ENCODE measurements at regions not wholly inside any gene's neighbourhood (a gene's known extent, or its start where the extent isn't known, plus 50 kb on each side); places are given as distances from the start of the nearest gene placed in this dataset.

DNA sequence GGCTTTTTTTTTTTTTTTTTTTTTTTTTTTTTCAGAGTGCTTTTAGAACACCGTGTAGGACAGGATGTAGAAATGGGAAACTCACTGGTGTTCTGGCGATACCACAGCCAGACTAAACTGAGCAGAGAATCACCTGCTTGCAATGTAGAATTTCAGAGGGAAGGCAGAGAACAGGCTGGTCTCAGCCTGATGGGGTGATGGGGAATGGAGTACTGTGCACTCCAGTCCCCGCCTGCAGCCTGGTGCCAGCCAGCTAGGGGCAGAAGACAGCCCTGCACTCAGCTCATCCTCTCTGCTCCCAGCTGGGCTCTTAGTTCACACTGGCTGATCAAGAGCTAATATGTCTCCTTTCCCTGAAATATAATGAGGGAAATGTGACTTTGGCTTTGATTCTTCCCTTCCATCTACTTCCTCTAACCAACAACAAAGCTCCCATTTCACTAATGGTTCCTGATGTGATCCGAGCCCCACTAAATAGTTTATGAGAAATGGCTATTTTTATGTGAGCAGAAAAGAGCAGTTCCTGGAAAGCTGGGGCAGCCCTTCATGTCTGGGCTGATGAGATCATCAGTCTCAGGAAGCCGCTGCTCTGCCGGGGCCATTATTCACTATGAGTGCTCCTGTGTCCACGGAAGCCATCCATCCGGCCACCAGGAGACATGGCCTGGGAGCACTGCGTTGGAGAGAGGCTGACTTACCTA, 209.7 kb downstream of the GADD45G start:
- no peak for DNase-seq

DNA sequence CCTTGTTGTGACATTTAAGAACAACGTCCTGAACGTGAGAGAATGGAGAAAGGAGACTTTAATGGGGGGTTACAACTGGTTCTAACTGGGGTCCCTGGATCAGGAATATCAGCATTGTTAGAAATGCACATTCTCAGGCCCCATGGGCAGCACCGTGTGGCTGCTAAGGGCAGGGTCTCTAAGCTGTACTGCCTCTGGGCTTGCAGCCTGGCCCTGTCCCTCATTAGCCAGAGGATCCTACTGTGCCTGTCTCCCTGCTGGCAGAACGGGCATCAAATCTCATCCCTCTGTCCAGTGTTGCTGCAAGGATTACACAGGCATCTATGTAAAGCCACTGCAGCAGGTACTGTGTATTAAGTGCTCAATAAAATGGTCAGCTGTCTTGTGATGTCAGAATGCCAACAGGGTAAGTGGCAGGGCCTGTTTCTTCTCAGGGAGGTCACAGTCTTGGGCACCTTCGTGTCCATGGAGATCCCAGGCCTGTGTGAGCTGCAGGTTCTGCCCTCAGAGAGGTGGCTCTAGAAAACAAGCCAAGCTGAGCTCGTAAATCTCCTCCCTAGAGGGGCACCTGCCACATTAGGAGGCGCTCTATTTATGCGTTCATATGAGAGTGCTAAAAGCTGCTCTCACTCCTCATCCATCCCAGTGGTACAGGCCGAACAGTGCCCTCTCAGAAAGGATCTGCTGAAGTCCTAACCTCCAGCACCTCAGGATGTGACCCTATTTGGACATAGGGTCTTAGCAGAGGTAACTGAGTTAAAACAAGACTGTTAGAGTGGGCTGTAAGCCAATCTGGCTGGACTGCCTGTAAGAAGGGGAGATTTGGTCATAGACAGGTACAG, 210.5 kb downstream of the GADD45G start:
- DNase-seq = no peak

DNA sequence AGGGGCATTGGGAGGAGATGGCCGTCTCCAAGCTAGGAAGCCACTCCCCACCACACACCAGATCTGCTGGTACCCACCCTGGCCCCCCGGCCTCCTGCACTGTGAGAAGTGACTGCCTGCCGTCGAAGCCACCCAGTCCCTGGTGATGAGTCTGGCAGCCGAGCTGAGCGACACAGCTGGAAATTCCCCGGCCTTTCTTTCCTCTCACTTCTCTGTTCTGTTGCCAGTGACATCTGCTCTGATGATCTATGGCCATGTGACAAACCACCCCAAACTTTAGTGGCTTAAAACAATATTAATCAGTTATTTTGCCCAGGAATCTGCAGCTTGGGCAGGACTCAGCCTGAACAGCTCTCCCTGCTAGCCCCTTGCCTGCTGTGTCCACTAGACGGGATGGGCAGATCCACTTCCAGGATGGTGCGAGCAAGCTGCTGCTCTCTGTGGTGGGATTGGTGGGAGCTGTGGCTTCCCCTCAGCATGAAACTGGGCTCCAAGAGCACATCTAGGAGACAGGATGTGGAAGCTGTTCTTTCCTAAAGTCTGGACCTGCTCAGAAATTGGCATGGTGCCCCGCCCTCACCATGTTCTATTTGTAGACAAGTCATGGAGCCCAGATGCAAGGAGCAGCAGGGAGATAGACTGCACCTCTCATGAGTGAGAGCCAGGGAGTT, 211.2 kb downstream of the GADD45G start:
- no peak for DNase-seq

DNA sequence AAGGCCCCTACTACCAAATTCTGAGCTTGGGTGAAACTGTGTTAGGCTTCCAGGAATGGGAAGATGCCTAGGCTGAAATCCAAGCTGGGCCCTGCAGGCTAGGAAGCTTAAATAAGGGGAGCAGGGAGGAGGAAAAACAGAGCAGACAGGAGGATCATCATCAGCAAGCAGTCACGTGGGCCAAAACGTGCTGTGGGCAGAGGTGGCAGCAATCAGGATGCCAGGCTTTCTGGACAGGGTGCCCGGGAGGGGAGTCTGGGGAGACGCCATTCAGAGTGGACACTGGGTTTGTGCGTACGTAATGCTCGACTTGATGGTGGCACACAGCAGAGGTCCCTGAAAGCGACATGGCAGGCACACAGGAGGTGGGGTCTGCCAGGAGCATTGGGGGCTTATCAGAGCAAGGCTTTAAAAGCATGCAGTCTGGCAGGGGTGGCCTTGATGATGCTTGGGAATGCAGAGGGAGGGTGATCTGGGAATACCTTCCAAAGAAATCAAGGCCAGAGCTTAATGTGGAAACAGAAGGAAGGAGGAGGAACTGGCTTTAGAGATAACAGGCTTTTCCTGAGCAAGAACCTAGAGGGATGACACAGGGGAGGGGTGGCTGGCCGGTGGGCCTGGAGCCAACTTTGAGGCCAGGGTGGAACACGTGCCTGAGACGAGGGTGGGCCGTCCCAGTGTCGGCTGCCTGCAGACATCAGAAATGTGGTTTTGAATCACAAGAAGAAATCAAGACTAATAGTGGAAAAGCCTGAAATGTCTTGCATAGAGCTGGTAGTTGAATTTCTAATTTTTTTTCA, 212.5 kb downstream of the GADD45G start:
- no peak for DNase-seq

DNA sequence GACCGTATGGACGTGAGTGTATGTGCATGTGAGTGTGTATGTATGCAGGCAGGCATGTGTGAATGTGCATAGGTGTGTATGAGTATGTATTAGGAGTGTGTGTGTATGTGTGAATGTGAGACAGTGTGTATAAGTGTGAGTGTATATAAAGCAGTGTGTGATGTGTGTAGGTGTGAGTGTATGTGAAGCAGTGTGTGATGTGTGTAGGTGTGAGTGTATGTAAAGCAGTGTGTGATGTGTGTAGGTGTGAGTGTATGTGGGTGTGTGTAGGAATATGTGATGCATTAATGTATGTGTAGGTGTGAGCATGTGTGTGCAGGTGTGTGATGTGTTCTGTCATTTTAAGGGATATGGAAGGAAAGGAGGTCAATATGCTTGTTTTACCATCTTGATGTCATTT, 215.5 kb downstream of the GADD45G start:
- DNase-seq = no peak

DNA sequence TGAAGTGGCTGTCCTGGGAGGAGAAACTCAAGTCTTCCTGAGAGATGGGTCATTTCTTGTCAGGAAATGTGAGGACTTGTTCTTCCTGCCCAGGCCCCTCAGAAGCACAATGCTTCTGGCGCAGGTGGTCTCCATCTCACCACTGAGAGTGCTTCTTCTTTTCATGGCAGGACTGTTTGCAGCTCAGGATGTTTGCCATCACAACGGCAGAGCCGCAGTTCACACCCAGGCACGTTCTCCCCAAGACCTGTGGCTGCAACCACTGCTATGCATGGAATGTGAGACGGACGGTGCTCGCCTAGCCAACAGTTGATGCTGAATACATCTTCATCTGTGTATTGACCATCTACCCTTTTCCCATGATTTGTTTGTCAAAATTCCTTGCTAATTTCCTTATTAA, 216.3 kb downstream of the GADD45G start:
- no peak for DNase-seq

DNA sequence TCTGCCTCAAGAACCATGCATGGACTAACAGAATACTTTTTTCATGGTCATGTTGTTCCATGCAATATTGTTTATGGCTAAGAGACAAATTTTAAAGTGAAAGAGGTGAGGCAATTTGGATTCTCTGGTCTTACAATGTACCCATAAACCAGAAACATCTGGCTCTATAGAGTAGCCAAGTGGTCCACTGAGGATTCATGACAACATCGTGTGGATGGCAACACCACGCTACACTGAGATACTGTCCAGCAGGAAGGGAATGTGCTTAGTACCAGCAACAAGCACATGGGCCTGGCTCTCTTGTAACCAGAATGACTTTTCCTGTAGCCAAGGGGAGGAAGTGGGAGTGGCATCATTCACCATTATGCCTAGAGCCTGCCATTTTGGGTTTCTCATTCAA, 218.2 kb downstream of the GADD45G start:
- no peak for DNase-seq

DNA sequence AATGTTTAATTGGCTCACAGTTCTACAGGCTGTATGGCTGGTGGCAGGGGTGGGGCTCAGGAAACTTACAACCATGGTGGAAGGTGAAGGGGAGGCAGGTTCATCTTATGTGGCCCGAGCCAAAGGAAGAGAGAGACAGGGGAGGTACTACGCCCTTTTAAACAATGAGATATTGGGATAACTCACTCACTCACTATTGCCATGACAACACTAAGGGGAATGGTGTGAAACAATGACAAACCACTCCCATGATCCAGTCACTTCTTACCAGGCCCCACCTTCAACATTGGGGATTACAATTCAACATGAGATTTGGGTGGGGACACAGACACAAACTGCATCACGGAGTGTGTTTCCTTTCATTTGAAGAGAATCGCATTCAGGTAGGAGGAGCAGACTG, 220.9 kb downstream of the GADD45G start:
- no peak for DNase-seq

DNA sequence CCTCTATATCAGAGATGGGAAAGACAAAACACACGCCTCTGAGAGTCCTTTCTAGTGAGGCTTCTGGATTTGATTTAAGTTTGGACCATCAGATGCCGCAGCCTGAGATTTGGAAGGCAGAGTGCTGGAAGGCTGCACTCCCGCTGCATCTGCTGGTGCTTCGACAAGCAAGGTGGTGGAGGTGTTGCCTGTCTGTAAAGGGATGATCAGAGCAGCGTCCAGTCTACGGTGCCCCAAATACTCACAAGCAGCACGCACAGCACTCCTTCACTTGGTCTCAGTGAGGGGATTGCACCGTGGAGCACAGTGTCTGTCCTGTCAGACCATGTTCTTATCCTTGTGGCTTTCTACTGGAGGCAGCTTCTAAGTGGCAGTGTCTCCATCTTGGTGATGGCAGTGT, 221.4 kb downstream of the GADD45G start:
- no peak for DNase-seq

DNA sequence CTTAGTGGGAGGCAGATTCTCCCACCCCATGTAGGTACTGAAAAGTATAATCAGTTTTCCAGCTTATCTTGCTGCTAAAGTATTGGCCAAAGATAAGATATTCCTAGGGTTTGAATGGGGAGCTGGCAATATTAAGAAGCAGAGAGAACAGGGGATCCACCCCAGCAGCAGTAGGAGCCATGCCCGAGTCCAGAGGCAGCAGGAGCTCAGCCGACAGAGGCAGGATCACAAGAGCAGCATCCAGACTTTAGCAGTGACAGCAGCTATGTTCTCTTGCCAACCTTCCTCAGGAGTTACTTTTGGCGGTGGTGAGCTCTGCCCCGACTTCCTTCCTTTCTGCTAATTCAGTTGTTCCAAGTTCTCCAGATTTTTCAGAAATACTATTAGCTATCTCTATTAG, 224.5 kb downstream of the GADD45G start:
- no peak for DNase-seq

DNA sequence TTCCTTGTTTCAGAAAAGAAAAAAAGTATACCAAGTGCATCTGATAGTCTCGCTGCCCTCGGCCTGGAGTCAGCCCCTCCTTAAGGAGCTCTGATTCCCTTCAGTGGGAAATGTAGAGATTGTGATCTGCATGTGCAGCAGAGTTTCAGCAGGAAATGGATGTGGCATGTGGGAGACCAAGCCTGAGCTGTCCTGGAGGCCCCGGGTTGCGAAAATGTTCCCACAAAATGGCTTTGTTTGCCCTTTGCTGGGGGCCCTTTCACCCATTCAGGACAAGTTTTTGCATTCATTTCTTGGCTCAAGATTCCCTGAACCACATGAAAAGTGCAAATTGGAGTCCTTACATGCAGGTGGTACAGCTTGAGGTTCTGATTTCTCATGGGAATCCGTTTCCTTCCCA, 230.9 kb downstream of the GADD45G start:
- DNase-seq = no peak

DNA sequence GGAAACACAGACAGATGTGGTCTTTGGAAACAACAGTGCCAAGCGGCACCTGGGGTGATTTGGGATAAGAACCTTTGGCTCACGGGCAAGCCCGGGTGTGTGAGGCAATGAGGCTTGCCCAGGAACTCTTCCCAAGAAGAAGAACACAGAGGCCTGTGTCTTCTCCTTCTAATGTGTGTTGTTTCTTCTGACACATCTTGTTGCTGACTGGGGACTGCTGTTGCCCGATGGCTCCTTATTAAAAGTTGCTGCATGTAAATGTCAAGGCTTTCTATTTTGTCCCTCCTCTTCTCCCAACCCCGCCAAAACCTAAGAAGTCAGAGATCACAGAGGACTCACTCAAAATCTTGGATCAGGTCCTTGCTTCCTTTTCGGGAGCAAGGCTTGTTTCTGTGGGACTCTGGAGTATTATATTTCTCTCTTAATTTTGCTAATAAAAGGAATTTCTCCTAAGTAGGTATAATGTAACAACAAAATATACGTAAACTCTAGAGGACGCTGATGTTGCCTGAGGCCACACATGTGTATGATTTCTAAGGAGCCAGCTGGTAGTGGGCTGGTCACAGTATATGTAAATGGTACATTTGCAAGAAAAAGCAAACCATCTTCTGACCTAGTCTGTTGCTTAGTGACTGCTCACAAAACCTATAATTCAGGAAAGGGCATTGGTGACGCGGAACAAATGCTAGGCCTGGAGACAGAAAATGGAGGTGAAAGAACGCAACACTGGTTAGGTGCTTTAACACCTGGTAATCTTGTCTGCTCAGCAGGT, 232.5 kb downstream of the GADD45G start:
- no peak for DNase-seq

DNA sequence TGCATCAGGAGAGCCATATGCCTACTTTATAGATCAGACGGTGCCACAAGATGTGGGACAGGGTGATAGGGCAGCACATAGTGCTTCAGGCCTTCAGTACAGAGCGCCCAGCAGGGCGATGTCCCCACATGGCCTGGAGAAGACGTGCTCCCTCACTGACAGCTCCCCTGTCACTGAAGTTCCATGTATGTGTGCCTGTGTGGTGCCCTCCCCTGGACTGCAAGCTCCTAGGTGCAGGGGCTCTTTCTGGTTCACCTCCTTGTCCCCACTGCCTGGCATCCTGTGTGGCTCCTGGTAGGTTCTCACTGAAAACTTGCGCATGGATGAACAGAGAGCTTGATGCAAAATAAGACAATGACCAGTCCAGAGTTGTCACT, 233.1 kb downstream of the GADD45G start:
- no peak for DNase-seq

DNA sequence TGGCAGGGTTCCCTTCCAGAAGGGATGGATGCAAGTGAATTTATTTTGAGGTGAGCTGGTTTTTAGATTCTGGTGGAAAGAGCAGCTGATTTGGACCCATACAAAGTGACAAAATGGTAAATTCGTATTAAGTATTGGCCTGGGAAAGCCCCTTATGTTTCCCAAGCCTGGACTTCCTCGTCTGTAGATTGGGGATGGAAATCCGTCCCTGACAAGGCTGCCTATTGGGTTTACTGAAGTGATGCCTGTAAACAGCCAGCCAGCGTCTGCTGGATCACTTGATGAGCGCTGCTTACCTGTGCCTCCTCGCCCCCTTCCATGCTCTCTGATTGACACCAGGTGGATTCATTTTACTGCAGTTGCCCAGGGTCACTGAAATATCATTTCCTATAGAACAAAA, 233.8 kb downstream of the GADD45G start:
- no peak for DNase-seq

DNA sequence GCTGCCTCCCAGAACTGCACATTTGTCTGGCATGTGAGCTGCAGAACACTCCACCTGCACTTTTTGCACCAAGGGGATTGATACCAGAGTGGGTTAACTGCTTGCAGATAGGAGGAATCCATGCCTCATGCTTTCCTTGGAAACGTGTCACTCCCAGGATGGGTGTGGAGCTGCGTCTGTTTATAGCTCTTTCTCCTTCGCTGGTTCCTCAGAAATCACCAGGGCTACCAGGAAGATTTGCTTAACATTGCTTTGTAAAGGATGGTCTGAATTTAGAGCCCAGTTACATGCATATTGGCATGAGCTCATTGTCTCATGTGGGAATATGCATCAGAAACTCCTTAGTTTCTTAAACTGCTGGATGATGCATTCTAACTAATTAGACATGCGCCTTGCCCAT, 234.6 kb downstream of the GADD45G start:
- no peak for DNase-seq

DNA sequence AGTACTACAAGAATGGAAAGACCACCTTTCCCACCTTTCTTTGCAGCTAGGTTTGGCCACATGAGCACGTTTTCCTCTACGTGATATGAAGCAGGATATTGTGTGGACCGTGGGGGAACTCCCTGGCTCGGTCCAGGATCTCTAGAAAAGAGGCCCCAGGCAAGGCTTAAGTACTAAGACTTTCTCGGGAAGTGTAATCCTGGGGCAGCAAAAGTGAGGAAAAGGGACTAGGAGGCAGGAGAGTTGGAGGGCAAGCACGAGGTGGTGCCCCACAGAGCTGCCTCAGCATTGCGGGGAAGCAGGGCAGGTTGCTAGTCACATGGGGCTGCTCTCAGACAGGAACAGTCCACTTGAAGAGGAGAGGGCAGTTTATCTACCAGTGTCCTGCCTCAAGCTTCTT, 235.1 kb downstream of the GADD45G start:
- DNase-seq = no peak

DNA sequence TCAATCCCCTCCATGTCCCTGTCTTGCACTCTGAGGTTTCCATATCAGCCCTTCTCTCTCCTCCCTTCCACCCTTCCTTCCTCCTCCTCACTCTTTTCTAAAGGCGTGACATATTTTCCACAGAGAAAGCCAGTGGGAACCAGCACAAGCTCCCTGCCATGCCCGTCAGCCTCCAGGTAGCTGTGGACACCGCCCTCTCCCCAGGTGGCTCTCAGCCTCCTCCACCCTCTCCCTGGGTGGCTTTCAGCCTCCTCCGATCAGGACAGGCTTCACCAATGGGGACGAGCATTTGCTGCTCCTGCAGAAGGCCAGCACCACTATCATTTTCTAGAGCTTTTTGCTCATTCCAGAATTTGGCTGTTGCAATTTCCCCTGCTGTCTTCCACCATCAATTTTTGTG, 236.6 kb downstream of the GADD45G start:
- DNase-seq = no peak

DNA sequence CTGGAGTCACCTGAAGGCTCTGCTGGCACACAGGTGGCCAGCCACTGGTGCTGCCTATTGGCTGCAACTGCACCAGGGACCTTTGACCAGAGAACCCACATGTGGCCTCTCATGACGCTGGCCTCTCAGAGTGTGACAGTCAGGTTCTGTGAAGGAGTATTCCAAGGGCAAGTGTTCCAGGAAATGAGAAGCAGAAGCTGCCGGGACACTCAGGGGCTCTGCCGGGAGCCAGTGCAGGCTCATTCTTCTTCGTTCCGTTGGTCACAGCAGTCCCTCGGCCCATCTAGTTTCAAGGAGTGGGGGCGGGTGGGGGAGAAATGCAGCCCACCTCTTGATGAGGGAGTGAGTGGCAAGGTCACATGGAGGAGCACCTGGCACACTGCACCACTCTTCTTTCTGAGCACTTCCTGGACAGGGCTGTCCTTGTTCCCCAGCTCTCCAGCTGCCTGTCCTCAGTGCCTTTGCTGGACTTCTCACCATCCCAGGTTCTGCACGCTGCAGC, 237.5 kb downstream of the GADD45G start:
- DNase-seq = no peak

DNA sequence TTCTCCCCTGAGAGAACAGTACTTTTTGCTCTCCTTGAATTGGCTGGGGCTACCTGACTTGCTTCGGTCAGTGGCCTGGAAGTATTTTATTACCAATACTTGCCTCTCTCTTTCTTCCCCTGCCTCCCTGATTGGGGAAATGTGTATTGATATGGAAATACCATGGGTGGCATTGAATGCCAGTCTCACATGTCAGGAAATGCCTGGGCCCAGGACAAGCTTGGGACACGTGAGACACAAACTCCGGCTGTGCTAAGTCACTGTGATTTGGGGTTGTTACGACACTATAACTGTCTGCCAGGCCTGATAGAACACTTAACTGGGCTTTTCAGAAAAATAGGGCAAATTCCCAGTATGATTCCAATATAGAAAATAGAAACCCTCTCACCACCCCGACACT, 238.3 kb downstream of the GADD45G start:
- no peak for DNase-seq

DNA sequence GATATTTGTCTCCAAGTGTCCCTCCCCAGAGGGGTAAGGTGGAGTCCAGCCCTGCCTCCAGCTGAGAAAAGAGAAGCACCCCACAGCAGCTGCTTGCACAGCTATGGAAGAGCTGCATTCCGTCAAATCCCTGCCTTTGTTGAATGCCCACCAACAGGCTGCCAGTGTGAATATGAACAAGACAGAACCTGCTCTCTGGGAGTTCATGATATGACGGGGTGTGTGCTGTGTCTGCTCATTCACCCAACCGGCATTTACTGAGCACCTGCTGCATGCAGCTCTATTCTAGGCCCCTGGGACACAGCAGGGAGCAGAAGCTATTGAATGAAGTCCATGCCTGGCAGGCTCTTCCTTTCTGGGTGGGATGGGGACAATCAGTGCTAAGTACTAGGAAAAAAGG, 238.8 kb downstream of the GADD45G start:
- no peak for DNase-seq

DNA sequence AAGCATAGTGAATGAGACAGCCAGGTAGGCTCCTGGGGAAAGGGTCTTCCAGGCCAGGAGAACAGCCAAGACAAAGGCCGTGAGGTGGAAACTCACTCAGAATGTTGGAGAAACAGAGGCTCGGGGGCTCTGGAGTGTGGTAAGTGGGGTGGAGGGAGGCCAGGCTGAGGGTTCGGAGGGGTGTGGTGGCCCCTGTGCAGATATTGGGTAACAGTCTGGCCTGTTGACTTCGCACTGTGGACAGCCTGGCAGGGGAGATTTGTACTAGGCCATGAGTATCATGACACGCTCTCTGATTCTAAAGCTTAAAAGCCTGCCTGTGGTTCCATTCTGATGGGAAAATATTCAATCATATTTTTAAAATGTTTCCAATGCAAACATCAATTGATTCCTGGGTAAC, 239.3 kb downstream of the GADD45G start:
- DNase-seq = no peak

DNA sequence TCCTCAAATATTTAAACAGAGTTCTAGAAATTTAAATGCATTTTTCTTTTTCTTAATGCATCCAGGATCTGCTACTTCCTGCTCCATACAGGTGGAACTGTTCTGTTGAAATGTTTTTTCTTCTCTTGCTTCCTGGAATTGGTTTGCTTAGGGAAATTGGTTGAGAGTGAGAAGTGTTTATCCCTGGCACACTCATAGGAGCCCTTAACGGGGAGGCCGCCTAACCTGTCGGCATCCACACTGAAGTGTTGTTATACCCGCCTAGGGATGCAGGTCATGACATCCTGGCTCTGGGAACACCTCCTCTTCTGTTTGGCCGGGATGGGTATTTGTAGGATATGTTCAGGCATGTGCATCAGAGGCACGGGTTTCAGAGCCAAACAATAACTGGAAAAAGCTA, 239.7 kb downstream of the GADD45G start:
- DNase-seq = no peak
